ENCODE measurements at regions not wholly inside any gene's neighbourhood (a gene's known extent, or its start where the extent isn't known, plus 50 kb on each side); places are given as distances from the start of the nearest gene placed in this dataset.

- peak; percentile 1 for DNase-seq (ENCODE audit: low read depth)
Observed at GRCh38 chrX:130974323-130974722, 71.3 kb upstream of the ENOX2 start.

- DNase-seq (ENCODE audit: low read depth), result peak; percentile 34
Observed at GRCh38 chrX:130975947-130976346, 72.9 kb upstream of the ENOX2 start.

- no peak for DNase-seq (ENCODE audit: low read depth)
Observed at GRCh38 chrX:130981836-130982235, 76.3 kb upstream of the ARHGAP36 start.

GRCh38 chrX:130984782-130985181 lies 73.4 kb upstream of the ARHGAP36 start:
- no peak for DNase-seq (ENCODE audit: low read depth)

GRCh38 chrX:130987241-130987640 lies 70.9 kb upstream of the ARHGAP36 start:
- DNase-seq (ENCODE audit: low read depth), result no peak

- DNase-seq (ENCODE audit: low read depth), result no peak
Observed at GRCh38 chrX:130990723-130991122, 67.4 kb upstream of the ARHGAP36 start.

GRCh38 chrX:130994671-130995070 lies 63.5 kb upstream of the ARHGAP36 start:
- peak; percentile 1 for DNase-seq (ENCODE audit: low read depth)

GRCh38 chrX:130995439-130995838 lies 62.7 kb upstream of the ARHGAP36 start:
- DNase-seq (ENCODE audit: low read depth), result no peak

- DNase-seq (ENCODE audit: low read depth), result no peak
Observed at GRCh38 chrX:130997314-130997713, 60.8 kb upstream of the ARHGAP36 start.

GRCh38 chrX:130999360-130999759 lies 58.8 kb upstream of the ARHGAP36 start:
- DNase-seq (ENCODE audit: low read depth), result no peak
